HG02943 (cell line): ENCODE measurements at regions not wholly inside any gene's neighbourhood (a gene's known extent, or its start where the extent isn't known, plus 50 kb on each side); places are given as distances from the start of the nearest gene placed in this dataset.

Source experiments
- ATAC-seq: cut with Tn5 transposase; IDR thresholded peaks from one replicate; pipeline ENCODE4 v1.9.1; 2021; ENCODE audit warnings: mild to moderate bottlenecking, low read depth, moderate library complexity; ENCODE audit not compliant: unreplicated experiment

GRCh38 chr13:58587183-58587582 lies 955.6 kb downstream of the PCDH17 start:
- peak; percentile 98 for ATAC-seq

DNA sequence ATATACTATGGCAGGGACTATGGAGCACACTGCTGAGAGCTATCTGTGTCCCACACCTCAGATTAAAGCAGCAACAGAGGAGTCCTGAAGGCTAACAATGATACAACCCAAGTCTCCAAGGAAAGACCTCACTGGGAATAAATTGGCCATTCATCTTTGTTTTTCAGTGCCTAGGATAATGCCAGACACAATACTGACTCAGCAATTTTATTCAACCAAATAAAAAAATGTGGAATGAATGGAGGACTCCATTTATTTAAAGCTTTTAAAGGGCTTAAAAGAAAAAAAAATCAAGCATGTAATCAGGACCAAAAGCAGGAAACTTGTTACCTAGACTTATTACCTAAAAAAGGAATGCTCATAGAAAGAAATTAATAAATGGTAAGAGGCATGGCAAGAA lies 960.5 kb downstream of the PCDH17 start:
- ATAC-seq, result no peak

DNA sequence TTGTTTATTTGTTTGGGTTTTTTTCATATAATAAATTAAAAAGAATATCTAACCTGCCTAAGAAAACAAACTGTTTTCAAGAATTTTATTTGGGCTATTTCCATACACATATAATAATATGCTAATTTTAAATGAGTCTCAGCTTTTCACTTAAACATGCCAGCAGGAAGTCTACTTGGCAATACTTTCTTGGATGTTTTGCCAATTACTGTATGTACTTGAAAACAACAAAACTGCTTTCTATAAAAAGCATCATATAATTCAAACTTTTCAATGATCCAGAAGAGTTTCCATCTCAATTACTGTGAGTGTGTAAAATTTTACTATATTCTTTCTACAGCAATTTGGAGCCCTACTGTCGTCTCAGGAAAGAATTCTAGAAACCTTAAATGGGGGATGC lies 961.2 kb downstream of the PCDH17 start:
- no peak for ATAC-seq

DNA sequence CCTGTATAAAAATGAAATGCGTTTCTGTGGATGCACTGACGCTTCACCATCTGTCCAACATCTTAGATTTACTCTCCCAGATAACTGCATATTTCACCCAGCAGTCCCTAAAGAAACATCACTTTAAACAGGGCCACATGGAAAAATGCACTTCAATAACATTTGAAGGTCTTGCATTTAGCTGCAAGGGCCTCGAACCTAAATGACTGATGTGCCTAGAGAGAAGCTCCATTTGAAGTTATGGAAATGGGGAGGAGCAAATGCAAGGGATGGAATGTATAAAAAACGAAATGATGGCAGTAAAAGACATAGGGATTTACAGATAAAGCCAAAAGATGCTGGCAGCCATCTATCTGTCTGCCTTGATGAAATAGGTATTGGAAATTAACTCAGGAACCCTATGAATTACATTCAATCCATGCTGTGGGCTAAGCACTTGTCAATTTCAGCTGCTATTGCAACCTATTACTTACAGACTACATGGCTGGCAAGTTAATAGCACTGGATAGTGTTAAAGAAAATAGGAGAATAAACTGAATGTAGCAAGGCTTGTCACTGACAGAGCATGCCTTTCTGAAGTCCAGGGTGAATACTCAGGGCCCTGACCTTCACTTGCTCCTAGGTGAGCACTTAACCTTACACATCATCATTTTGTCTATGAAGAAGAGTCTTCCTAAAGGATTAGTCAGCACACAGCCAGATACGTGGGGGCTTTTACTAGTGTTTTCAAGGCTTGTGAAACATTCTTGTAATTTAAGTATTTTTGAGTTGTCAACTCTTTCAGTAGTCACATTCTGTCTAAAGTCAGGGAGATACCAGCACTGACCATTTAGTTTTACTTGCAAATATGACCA lies 963.4 kb downstream of the PCDH17 start:
- no peak for ATAC-seq

DNA sequence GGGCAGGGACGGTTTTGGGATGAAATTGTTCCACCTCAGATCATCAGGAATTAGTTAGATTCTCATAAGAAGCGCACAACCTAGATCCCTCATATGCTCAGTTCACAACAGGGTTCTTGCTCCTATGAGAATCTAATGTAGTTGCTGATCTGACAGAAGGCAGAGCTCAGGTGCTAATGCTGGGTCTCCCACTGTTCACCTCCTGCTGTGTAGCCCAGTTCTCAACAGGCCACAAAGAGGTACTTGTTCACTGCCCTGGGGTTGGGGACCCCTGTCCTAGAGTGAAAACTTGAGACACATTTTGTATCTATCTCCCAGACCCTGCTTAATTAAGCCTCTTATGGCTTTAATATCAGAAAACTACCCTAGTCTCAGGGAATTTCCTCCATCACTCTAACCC lies 966.0 kb downstream of the PCDH17 start:
- no peak for ATAC-seq

GRCh38 chr13:58598241-58598640 lies 966.7 kb downstream of the PCDH17 start:
- no peak for ATAC-seq

GRCh38 chr13:58611117-58611516 lies 979.6 kb downstream of the PCDH17 start:
- ATAC-seq, result no peak

GRCh38 chr13:58617880-58618665 lies 986.5 kb downstream of the PCDH17 start:
- no peak for ATAC-seq

DNA sequence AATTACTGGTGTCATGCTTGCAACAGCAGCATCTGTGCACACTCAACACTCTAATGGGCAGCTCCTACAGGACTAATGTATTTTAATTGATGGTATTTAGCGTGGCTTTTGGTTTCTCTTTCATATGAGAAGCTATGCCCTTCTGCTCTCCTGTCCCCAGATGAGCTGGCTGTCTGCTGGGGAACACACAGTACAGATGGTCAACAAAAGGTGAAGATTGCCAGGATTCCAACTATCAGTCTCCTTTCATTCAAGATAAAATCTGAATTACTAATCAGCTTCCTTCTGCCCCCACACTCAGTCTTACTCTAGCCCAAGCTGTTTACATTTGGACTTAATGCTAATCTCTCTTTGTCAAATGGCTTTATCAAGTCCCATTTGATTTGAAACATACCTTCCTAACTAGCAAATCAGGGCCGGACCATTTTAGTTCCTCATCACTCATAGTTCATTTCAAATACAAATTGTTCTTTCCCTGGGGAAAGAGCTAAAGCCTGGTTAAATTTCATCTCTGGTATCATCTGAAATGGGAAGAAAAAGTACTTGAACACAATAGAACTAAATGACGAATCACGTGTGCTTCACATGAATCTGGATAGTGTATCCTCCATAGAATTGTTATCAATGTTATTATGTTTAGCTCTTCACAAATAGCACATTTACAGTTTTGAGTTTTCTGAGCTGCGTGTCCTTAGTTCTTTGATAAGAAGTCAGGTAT lies 988.0 kb downstream of the PCDH17 start:
- ATAC-seq, result no peak

DNA sequence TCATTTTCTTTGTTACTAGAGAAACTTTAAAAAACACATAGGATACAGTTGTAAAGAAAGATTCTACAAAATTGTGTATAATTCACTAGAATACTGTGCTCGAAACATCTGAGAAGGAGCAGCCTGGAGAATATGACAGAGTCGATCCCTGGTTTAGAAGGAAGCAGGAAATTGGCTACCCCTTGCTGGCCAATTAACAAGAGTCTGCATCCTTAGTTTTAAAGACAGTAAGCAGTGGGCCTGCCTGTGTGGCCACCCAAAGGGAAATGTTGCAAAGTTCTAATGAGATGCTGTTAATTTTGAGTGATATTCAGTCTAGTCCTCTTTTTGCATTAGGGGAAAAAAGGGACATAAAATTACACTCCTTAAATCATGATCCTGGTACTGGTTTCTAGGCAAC lies 988.6 kb downstream of the PCDH17 start:
- ATAC-seq, result no peak

- no peak for ATAC-seq
Observed at GRCh38 chr13:58625703-58626389, 994.3 kb downstream of the PCDH17 start.

DNA sequence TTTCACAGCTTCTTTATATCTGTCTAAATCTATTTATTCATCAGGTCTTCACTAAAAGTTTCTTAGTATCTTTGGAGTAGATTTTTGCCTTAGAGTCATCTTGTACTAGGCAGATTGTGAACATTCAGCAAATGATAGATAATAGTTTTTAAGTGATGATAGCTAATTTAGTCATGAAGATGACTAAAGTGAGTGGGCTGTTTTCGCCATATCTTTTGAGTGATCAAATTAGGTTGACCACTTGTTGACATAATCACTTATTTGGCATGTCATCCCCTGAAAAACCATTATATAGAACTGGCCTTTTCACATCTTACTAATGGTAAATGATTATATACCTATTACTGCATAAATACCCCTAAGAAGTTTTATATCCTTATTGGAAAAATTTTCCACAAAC lies 999.2 kb downstream of the PCDH17 start:
- no peak for ATAC-seq

- ATAC-seq, result no peak
Observed at GRCh38 chr13:58633226-58633625, 1001.7 kb downstream of the PCDH17 start.

DNA sequence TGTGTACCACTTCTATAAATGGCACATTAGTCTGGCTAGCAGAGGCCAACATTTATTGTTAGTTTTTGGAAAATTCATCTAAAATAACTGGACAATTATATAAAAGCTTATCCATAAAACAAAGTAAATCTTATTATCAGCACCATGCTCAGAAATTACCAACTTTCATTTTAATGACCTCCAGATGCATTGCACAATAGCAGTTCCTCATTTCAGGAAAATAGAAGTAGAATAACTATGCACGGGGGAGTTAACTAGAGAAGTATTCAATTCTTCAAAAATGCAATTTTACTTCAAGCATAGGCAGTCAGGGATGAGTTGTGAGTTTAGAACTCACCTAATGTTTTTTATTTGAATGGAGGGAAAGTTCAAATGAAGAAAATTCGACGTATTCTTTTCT lies 1023.5 kb downstream of the PCDH17 start:
- ATAC-seq, result no peak

- no peak for ATAC-seq
Observed at GRCh38 chr13:58660826-58661225, 1029.3 kb downstream of the PCDH17 start.

DNA sequence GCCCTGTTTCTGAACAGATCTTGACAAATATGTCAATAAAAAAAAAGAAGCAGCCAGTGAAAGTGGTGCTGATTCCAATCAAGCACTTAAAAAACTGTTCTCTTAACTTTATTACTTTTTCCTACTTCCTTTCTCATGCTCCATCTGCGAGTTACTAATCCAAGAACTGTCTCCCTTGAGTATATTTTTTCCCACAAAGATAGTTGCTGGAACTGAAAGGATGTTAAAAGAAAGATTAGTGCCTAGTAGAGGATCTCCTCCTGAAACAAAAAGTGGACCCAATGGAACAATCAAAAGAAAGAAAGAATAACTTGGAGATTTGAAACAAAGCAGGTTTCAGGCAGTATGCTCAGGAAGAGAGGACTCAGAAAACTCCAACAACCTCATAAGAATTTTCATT lies 1034.8 kb downstream of the PCDH17 start:
- no peak for ATAC-seq

- ATAC-seq, result no peak
Observed at GRCh38 chr13:58667096-58667495, 1035.6 kb downstream of the PCDH17 start.

DNA sequence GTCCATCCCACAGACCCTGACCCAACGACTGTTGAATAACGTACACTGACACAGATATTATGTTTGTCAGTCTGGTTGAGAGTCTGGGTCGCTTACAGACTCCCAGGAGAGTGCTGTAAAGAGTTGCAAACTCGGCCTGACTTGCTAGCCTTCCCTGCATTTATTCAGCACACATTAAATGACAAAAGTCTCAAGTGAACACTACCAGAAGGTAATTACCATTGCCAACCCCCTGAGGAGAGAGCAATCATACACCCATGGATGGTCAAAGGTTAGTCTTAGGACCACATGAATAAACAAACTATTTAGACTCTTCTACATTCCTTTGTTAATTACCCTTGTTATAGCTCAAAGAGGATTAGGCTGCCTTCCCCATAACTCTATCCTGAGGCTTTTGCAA lies 1048.6 kb downstream of the PCDH17 start:
- ATAC-seq, result no peak

DNA sequence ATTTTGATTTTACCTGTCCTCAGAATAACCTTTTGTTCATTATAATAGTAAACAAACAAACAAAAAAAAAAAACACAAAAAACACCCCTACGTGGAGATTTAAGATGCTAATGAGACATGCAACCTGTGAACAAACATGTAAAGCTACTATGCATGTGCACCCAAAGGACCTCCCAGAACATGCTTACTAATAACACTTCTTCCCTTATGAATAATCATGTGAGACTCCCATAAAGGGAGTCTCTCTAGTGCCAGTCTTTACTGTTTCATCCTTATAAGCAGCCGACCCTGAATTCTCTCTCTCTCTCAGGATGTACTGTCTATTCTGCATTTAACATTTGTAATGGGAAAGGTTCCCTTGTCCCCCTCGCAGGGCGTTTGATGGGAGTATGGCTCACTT lies 1051.1 kb downstream of the PCDH17 start:
- no peak for ATAC-seq

DNA sequence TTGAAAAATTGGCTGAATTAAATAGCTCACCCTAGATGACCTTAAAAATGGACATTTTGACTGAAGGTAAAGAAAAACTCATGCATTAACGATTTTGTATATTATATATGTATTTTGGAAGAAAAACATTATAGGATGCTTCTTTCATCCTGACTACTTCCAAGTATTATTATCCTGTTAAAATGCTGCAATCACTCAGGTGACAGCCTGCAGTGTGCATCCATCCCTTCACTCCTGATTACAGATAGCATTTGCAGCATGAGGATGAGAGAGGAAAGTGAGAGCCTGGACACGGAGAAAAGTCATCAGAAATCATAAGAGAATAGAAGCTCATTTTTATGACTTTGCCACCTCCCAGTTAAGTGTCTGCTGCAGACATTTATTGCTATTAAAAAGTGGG lies 1055.6 kb downstream of the PCDH17 start:
- ATAC-seq, result no peak

GRCh38 chr13:58698531-58698930 lies 1067.0 kb downstream of the PCDH17 start:
- no peak for ATAC-seq
